Natural killer cell (primary cell): ENCODE measurements at regions not wholly inside any gene's neighbourhood (a gene's known extent, or its start where the extent isn't known, plus 50 kb on each side); places are given as distances from the start of the nearest gene placed in this dataset.

Experiments used
- ATAC-seq, 3 donors: fragments of 150-1000 bp in 2 of 3; fragments of 200-7000 bp in 1 of 3; cut with Tn5 transposase; 1 replicate in 1 of 3; 2 replicates in 2 of 3; pipeline ENCODE4 v1.10.0; 2021; ENCODE audit warnings: mild to moderate bottlenecking in 2 of 3, moderate library complexity in 2 of 3
- DNase-seq, 2 donors: peaks; one replicate each; pipeline versions ENCODE4 v3.0.0 to v3.0.0-alpha.2; 2013 to 2021; ENCODE audit warnings: mixed read lengths in 1 of 2
- H3K27ac ChIP-seq: one replicate; pipeline ENCODE4 v1.5.1; 2013; ENCODE audit warnings: mild to moderate bottlenecking, low read length
- H3K27me3 ChIP-seq: one replicate; pipeline ENCODE4 v1.6.1; 2013; ENCODE audit warnings: low read length; ENCODE audit not compliant: control insufficient read depth, insufficient read depth
- H3K36me3 ChIP-seq: one replicate; pipeline ENCODE4 v1.6.1; 2013; ENCODE audit warnings: low read length; ENCODE audit not compliant: control insufficient read depth, insufficient read depth
- H3K4me1 ChIP-seq: one replicate; pipeline ENCODE4 v1.6.1; 2013; ENCODE audit warnings: low read length; ENCODE audit not compliant: control insufficient read depth, insufficient read depth
- H3K4me3 ChIP-seq: one replicate; pipeline ENCODE4 v1.5.1; 2013; ENCODE audit warnings: low read length
- H3K9me3 ChIP-seq: one replicate; pipeline ENCODE4 v1.6.1; 2013; ENCODE audit warnings: low read length; ENCODE audit not compliant: control insufficient read depth, insufficient read depth
- H3K27ac Mint-ChIP-seq, 2 donors: one replicate each; pipeline ENCODE4 v1.8.0; 2022; ENCODE audit warnings: mild to moderate bottlenecking in 2 of 2, mixed read lengths in 2 of 2, moderate library complexity in 1 of 2
- H3K27me3 Mint-ChIP-seq, 2 donors: one replicate each; pipeline ENCODE4 v1.8.0; 2022; ENCODE audit warnings: low read depth in 2 of 2, mixed read lengths in 2 of 2
- H3K36me3 Mint-ChIP-seq: one replicate; pipeline ENCODE4 v1.8.0; 2022; ENCODE audit warnings: mixed read lengths
- H3K4me1 Mint-ChIP-seq, 2 donors: one replicate each; pipeline ENCODE4 v1.8.0; 2022; ENCODE audit warnings: mixed read lengths in 2 of 2
- H3K4me3 Mint-ChIP-seq: one replicate; pipeline ENCODE4 v1.8.0; 2022; ENCODE audit warnings: mild to moderate bottlenecking, moderate library complexity, mixed read lengths
- H3K9me3 Mint-ChIP-seq, 2 donors: one replicate each; pipeline ENCODE4 v1.8.0; 2022; ENCODE audit warnings: mixed read lengths in 2 of 2
- WGBS: methylation state at CpG from one replicate; pipeline ENCODE4 v1.1.7; 2013; ENCODE audit warnings: missing lambda C conversion rate; ENCODE audit not compliant: insufficient coverage; 5-methylcytosine and 5-hydroxymethylcytosine counted together
- intact Hi-C: fragments of 100-400 bp; cut with micrococcal nuclease; formaldehyde crosslinking; loops from one replicate; pipeline ENCODE4 v1.14.2; 2022
- TF ChIP-seq, protein P1 (sequence below): fragments of 200-600 bp; IDR thresholded peaks from one replicate; pipeline ENCODE4 v1.8.0; 2022; ENCODE audit warnings: antibody characterized with exemption

DNA sequence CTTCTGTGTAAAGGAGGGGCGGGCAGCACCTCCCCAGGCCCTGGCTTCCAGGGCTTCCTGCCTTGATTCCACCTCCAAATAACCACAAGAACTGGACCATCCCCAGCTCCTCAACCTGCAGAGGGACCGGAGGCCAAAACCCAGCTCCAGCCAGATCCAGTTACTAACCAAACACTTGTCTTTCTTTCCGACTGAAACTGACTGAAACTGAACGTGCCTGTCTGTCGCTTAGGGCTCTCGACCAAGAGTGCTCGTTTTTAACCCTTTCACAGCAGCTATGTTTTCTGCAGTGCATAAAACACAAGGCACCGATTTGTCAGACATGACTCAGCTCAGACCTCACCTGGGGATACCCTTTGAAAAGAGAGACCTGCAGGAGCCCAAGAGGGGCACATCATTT lies 249.9 kb upstream of the SIX2 start:
- Mint-ChIP-seq H3K27me3 (peaks cover 14 to 15% of the 10 kb centered on the region in 2 donors), H3K4me1 (peaks cover 0 to 6% of the 10 kb centered on the region in 2 donors)

DNA sequence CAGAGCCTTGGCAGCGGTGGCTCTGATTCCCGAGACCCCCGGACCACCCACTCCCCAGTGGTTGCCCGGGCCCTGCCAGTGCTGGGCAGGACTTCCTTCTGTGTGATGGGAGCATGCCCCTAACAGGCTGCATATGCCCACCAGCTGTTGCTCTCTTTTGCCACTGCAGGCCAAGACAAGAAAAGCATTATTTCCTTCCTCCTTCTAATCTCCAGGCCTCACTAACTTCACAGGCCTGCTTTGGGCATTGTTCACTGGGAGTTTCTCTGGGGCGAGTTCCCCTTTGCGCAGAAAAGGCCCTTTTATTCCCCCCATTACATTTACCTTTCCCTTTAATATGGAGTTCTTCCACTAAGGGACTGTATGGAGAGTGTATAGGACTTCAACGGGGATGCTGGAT lies 249.1 kb upstream of the SIX2 start:
- Histone ChIP-seq H3K9me3 (no peaks in the 10 kb centered on the region), H3K4me1 (no peaks in the 10 kb centered on the region), H3K27ac (no peak overlapping the region), H3K27me3 (no peaks in the 10 kb centered on the region), H3K36me3 (no peaks in the 10 kb centered on the region), H3K4me3 (no peak overlapping the region)
- ATAC-seq (no peak), DNase-seq (no peak)
- H3K4me1 Mint-ChIP-seq, result peaks cover 0 to 6% of the 10 kb centered on the region in 2 donors
- H3K27me3 Mint-ChIP-seq, result peaks cover 8% of the 10 kb centered on the region in 2 donors
- TF ChIP-seq, protein P1, sequence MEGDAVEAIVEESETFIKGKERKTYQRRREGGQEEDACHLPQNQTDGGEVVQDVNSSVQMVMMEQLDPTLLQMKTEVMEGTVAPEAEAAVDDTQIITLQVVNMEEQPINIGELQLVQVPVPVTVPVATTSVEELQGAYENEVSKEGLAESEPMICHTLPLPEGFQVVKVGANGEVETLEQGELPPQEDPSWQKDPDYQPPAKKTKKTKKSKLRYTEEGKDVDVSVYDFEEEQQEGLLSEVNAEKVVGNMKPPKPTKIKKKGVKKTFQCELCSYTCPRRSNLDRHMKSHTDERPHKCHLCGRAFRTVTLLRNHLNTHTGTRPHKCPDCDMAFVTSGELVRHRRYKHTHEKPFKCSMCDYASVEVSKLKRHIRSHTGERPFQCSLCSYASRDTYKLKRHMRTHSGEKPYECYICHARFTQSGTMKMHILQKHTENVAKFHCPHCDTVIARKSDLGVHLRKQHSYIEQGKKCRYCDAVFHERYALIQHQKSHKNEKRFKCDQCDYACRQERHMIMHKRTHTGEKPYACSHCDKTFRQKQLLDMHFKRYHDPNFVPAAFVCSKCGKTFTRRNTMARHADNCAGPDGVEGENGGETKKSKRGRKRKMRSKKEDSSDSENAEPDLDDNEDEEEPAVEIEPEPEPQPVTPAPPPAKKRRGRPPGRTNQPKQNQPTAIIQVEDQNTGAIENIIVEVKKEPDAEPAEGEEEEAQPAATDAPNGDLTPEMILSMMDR, result no peak
- no peak overlapping the region for H3K4me3 Mint-ChIP-seq
- no peak overlapping the region for H3K27ac Mint-ChIP-seq
- no peaks in the 10 kb centered on the region for H3K9me3 Mint-ChIP-seq
- no peaks in the 10 kb centered on the region for H3K36me3 Mint-ChIP-seq
- 13% methylated on average over 5 of the region's 7 CpGs for WGBS
- intact Hi-C loops, result no loop called here

More for the DNA sequence above, 249.9 kb upstream of the SIX2 start:
- TF ChIP-seq, protein P1, result no peak
- Histone ChIP-seq H3K4me1 (no peaks in the 10 kb centered on the region), H3K27me3 (no peaks in the 10 kb centered on the region), H3K4me3 (no peak overlapping the region), H3K9me3 (no peaks in the 10 kb centered on the region), H3K27ac (no peak overlapping the region), H3K36me3 (no peaks in the 10 kb centered on the region)
- no peaks in the 10 kb centered on the region for H3K9me3 Mint-ChIP-seq
- DNase-seq (no peak), ATAC-seq (no peak)
- no peak overlapping the region for H3K4me3 Mint-ChIP-seq
- H3K27ac Mint-ChIP-seq, result no peak overlapping the region
- no peaks in the 10 kb centered on the region for H3K36me3 Mint-ChIP-seq
- intact Hi-C loops, result no loop called here
- WGBS, result 74% methylated on average over 8 of the region's 8 CpGs

GRCh38 chr2:45257820-45258219 lies 248.6 kb upstream of the SIX2 start:
- H3K27me3 ChIP-seq, result no peaks in the 10 kb centered on the region
- H3K9me3 Mint-ChIP-seq, result no peaks in the 10 kb centered on the region
- TF ChIP-seq, protein P1, result no peak
- no peak overlapping the region for H3K27ac ChIP-seq
- H3K36me3 ChIP-seq, result no peaks in the 10 kb centered on the region
- no peaks in the 10 kb centered on the region for H3K9me3 ChIP-seq
- H3K27me3 Mint-ChIP-seq, result peaks cover 3 to 5% of the 10 kb centered on the region in 2 donors
- no peak for DNase-seq
- no peaks in the 10 kb centered on the region for H3K36me3 Mint-ChIP-seq
- H3K4me1 Mint-ChIP-seq, result peaks cover 0 to 3% of the 10 kb centered on the region in 2 donors
- no peak overlapping the region for H3K27ac Mint-ChIP-seq
- H3K4me1 ChIP-seq, result no peaks in the 10 kb centered on the region
- H3K4me3 ChIP-seq, result no peak overlapping the region
- intact Hi-C loops, result no loop called here
- 69% methylated on average over 11 of the region's 11 CpGs for WGBS
- no peak overlapping the region for H3K4me3 Mint-ChIP-seq
- no peak for ATAC-seq

- H3K4me3 ChIP-seq, result no peak overlapping the region
- Mint-ChIP-seq H3K9me3 (no peaks in the 10 kb centered on the region), H3K4me3 (no peak overlapping the region), H3K27me3 (no peaks in the 10 kb centered on the region), H3K27ac (no peak overlapping the region), H3K36me3 (no peaks in the 10 kb centered on the region), H3K4me1 (no peaks in the 10 kb centered on the region)
- no peak for ATAC-seq
- TF ChIP-seq, protein P1, result no peak
- 90% methylated on average over 15 of the region's 16 CpGs for WGBS
- intact Hi-C loops, result no loop called here
- H3K9me3 ChIP-seq, result no peaks in the 10 kb centered on the region
- no peak overlapping the region for H3K27ac ChIP-seq
- no peaks in the 10 kb centered on the region for H3K36me3 ChIP-seq
- H3K4me1 ChIP-seq, result no peaks in the 10 kb centered on the region
- no peaks in the 10 kb centered on the region for H3K27me3 ChIP-seq
- no peak for DNase-seq
These were observed 247.8 kb upstream of the SIX2 start for GRCh38 chr2:45256867-45257641.
